Suprapubic skin (tissue), 4 donors: ENCODE measurements at regions not wholly inside any gene's neighbourhood (a gene's known extent, or its start where the extent isn't known, plus 50 kb on each side); places are given as distances from the start of the nearest gene placed in this dataset.

Source experiments
- DNase-seq, 2 donors: peaks; one replicate each; pipeline ENCODE4 v3.0.0-alpha.2; 2019; ENCODE audit warnings: low spot score in 2 of 2
- H3K27ac ChIP-seq: fragments of 200-600 bp; sonication (generic); one replicate; pipeline ENCODE4 v1.5.1; 2019
- H3K27me3 ChIP-seq: fragments of 200-600 bp; sonication (generic); one replicate; pipeline ENCODE4 v1.5.1; 2019
- H3K36me3 ChIP-seq: fragments of 200-600 bp; sonication (generic); one replicate; pipeline ENCODE4 v1.5.1; 2019
- H3K4me1 ChIP-seq: fragments of 200-600 bp; sonication (generic); one replicate; pipeline ENCODE4 v1.5.1; 2019
- H3K4me3 ChIP-seq: fragments of 200-600 bp; sonication (generic); one replicate; pipeline ENCODE4 v1.5.1; 2019; ENCODE audit warnings: mild to moderate bottlenecking
- H3K9me3 ChIP-seq: fragments of 200-600 bp; sonication (generic); one replicate; pipeline ENCODE4 v1.5.1; 2019
- CTCF ChIP-seq, 2 donors: fragments of 200-600 bp in 1 of 2; fragments of 450-650 bp in 1 of 2; sonication (generic) in 1 of 2; IDR thresholded peaks; one replicate each; pipeline ENCODE4 v1.5.1; 2016 to 2019; ENCODE audit warnings: antibody characterized with exemption in 2 of 2, mild to moderate bottlenecking in 1 of 2, moderate library complexity in 1 of 2
- EP300 ChIP-seq: sonication (generic); formaldehyde crosslinking; IDR thresholded peaks from one replicate; pipeline ENCODE4 v1.6.1; 2017; ENCODE audit warnings: antibody characterized with exemption
- POLR2A ChIP-seq, 2 donors: fragments of 450-650 bp; IDR thresholded peaks; one replicate each; pipeline ENCODE4 v1.6.1; 2017; ENCODE audit warnings: antibody characterized with exemption in 2 of 2, mild to moderate bottlenecking in 2 of 2, moderate library complexity in 2 of 2
- POLR2AphosphoS5 ChIP-seq, 3 donors: sonication (generic); formaldehyde crosslinking; IDR thresholded peaks; one replicate each; pipeline ENCODE4 v1.6.1; 2017; ENCODE audit warnings: antibody characterized with exemption in 3 of 3
- WGBS: methylation state at CpG from one replicate; pipeline ENCODE4 v1.1.5; 2018; 5-methylcytosine and 5-hydroxymethylcytosine counted together

GRCh38 chr6:113584767-113585166, 272.4 kb upstream of the MARCKS start:
- no peak overlapping the region for H3K4me3 ChIP-seq
- TF ChIP-seq CTCF (IDR thresholded peaks at IDR 0.05) = no peak
- no peak for TF ChIP-seq POLR2A (IDR thresholded peaks at IDR 0.05)
- H3K9me3 ChIP-seq = no peaks in the 10 kb centered on the region
- no peaks in the 10 kb centered on the region for H3K27me3 ChIP-seq
- H3K36me3 ChIP-seq = no peaks in the 10 kb centered on the region
- no peaks in the 10 kb centered on the region for H3K4me1 ChIP-seq
- no peak overlapping the region for H3K27ac ChIP-seq
- DNase-seq = no peak
- 94% methylated on average over 4 of the region's 4 CpGs for WGBS

GRCh38 chr6:113585246-113585645, 271.9 kb upstream of the MARCKS start:
- WGBS = 86% methylated on average over 2 of the region's 2 CpGs
- H3K9me3 ChIP-seq = no peaks in the 10 kb centered on the region
- TF ChIP-seq EP300 (no peak), POLR2AphosphoS5 (IDR thresholded peaks at IDR 0.05) (no peak), POLR2A (IDR thresholded peaks at IDR 0.05) (no peak), CTCF (IDR thresholded peaks at IDR 0.05) (no peak)
- H3K27me3 ChIP-seq = no peaks in the 10 kb centered on the region
- DNase-seq = no peak
- no peak overlapping the region for H3K4me3 ChIP-seq
- H3K27ac ChIP-seq = no peak overlapping the region
- H3K36me3 ChIP-seq = no peaks in the 10 kb centered on the region
- H3K4me1 ChIP-seq = no peaks in the 10 kb centered on the region

GRCh38 chr6:113586413-113587077, 270.6 kb upstream of the MARCKS start:
- no peak overlapping the region for H3K27ac ChIP-seq
- no peaks in the 10 kb centered on the region for H3K4me1 ChIP-seq
- no peaks in the 10 kb centered on the region for H3K9me3 ChIP-seq
- H3K36me3 ChIP-seq = no peaks in the 10 kb centered on the region
- WGBS = 77% methylated on average over 2 of the region's 2 CpGs
- H3K4me3 ChIP-seq = no peak overlapping the region
- TF ChIP-seq EP300 (no peak), POLR2AphosphoS5 (IDR thresholded peaks at IDR 0.05) (no peak), POLR2A (IDR thresholded peaks at IDR 0.05) (no peak), CTCF (IDR thresholded peaks at IDR 0.05) (no peak)
- no peaks in the 10 kb centered on the region for H3K27me3 ChIP-seq
- DNase-seq = no peak

GRCh38 chr6:113587078-113587699, 270.0 kb upstream of the MARCKS start:
- 78% methylated on average over 6 of the region's 6 CpGs for WGBS
- TF ChIP-seq CTCF (IDR thresholded peaks at IDR 0.05) = no peak
- no peak for TF ChIP-seq EP300
- no peak for TF ChIP-seq POLR2AphosphoS5 (IDR thresholded peaks at IDR 0.05)
- no peak for TF ChIP-seq POLR2A (IDR thresholded peaks at IDR 0.05)
- no peaks in the 10 kb centered on the region for H3K36me3 ChIP-seq
- DNase-seq = no peak
- no peak overlapping the region for H3K27ac ChIP-seq
- H3K4me3 ChIP-seq = no peak overlapping the region
- no peaks in the 10 kb centered on the region for H3K27me3 ChIP-seq
- no peaks in the 10 kb centered on the region for H3K9me3 ChIP-seq
- peaks cover 5% of the 10 kb centered on the region for H3K4me1 ChIP-seq

GRCh38 chr6:113588646-113589045, 268.5 kb upstream of the MARCKS start:
- no peak for DNase-seq
- Histone ChIP-seq H3K27ac (no peak overlapping the region), H3K4me1 (peaks cover 5% of the 10 kb centered on the region), H3K4me3 (no peak overlapping the region), H3K36me3 (no peaks in the 10 kb centered on the region), H3K27me3 (no peaks in the 10 kb centered on the region), H3K9me3 (no peaks in the 10 kb centered on the region)
- no peak for TF ChIP-seq POLR2A (IDR thresholded peaks at IDR 0.05)
- TF ChIP-seq POLR2AphosphoS5 (IDR thresholded peaks at IDR 0.05) = no peak
- TF ChIP-seq EP300 = no peak
- TF ChIP-seq CTCF (IDR thresholded peaks at IDR 0.05) = no peak
- 55% methylated on average over 1 of the region's 1 CpG for WGBS
